ENCODE measurements at regions not wholly inside any gene's neighbourhood (a gene's known extent, or its start where the extent isn't known, plus 50 kb on each side); places are given as distances from the start of the nearest gene placed in this dataset.

DNA sequence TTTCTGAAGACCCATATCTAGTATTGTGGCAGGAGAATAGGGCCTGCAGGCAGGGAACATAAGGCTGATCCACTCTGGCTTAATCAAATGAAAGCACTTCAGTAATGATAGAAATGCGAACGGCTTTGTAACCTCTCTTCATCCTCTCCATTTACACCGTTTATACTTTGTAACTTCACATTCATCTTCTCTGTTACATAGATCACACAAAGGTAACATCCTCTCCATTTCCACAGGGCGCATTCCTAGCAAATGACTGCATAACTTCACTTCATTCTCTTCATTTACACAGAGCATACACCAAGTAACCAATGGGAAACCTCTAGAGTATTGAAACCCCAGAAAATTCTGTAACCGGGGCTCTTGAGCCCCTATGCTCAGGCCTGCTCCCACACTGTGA is 65.5 kb upstream of the SLC34A2 start:
- no peak for DNase-seq
- no peaks in the 10 kb centered on the region for H3K27me3 Mint-ChIP-seq (ENCODE audit: unreplicated experiment)

DNA sequence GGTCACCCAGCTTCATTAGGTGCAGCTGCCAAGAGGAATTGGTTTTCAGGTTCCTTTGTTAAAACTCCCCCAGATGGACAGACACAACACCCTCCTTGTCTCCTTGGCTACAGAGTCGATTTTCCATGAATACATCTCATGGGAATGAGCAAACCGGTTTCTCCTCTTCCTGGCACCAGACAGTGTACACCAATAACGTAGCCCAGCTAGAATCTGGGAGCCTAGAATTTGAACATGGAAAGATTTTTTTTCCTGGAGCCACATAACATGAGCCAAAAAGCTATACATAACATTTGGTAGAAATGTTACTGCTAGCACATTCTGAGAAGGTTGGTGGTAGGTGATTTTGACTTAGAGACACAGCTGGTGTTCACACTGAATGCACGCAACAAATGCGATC is 62.9 kb upstream of the SLC34A2 start:
- TF ChIP-seq, protein P1, sequence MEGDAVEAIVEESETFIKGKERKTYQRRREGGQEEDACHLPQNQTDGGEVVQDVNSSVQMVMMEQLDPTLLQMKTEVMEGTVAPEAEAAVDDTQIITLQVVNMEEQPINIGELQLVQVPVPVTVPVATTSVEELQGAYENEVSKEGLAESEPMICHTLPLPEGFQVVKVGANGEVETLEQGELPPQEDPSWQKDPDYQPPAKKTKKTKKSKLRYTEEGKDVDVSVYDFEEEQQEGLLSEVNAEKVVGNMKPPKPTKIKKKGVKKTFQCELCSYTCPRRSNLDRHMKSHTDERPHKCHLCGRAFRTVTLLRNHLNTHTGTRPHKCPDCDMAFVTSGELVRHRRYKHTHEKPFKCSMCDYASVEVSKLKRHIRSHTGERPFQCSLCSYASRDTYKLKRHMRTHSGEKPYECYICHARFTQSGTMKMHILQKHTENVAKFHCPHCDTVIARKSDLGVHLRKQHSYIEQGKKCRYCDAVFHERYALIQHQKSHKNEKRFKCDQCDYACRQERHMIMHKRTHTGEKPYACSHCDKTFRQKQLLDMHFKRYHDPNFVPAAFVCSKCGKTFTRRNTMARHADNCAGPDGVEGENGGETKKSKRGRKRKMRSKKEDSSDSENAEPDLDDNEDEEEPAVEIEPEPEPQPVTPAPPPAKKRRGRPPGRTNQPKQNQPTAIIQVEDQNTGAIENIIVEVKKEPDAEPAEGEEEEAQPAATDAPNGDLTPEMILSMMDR (IDR thresholded peaks at IDR 0.05; ENCODE audit: unreplicated experiment), result no peak
- H3K4me3 Mint-ChIP-seq (ENCODE audit: low read depth, unreplicated experiment), result no peak overlapping the region
- CTCF ChIA-PET, result no interaction called here
- peaks cover 3% of the 10 kb centered on the region for H3K9me3 Mint-ChIP-seq (ENCODE audit: low read depth, unreplicated experiment)
- no peaks in the 10 kb centered on the region for H3K36me3 Mint-ChIP-seq (ENCODE audit: insufficient read depth, unreplicated experiment)
- BruUV-seq (replicated peaks), result no TSS peak
- DNase-seq, result peak; percentile 9
- intact Hi-C loops (cut with micrococcal nuclease; ENCODE audit: unreplicated experiment), result no loop called here
- H3K27me3 Mint-ChIP-seq (ENCODE audit: unreplicated experiment), result no peaks in the 10 kb centered on the region
- H3K27ac Mint-ChIP-seq (ENCODE audit: unreplicated experiment), result no peak overlapping the region
- H3K4me1 Mint-ChIP-seq (ENCODE audit: low read depth, unreplicated experiment), result no peaks in the 10 kb centered on the region

More for the DNA sequence above, 65.5 kb upstream of the SLC34A2 start:
- Mint-ChIP-seq H3K36me3 (ENCODE audit: insufficient read depth, unreplicated experiment) (no peaks in the 10 kb centered on the region), H3K27ac (ENCODE audit: unreplicated experiment) (no peak overlapping the region), H3K9me3 (ENCODE audit: low read depth, unreplicated experiment) (no peaks in the 10 kb centered on the region), H3K4me1 (ENCODE audit: low read depth, unreplicated experiment) (no peaks in the 10 kb centered on the region), H3K4me3 (ENCODE audit: low read depth, unreplicated experiment) (no peak overlapping the region)
- TF ChIP-seq, protein P1 (IDR thresholded peaks at IDR 0.05; ENCODE audit: unreplicated experiment), result no peak
- no TSS peak for BruUV-seq (replicated peaks)
- CTCF ChIA-PET, result no interaction called here
- intact Hi-C loops (cut with micrococcal nuclease; ENCODE audit: unreplicated experiment), result no loop called here

Data from Calu3 (cell line).